Posterior vena cava (tissue), 2 donors: ENCODE measurements at regions not wholly inside any gene's neighbourhood (a gene's known extent, or its start where the extent isn't known, plus 50 kb on each side); places are given as distances from the start of the nearest gene placed in this dataset.

ENCODE experiments used
- DNase-seq: peaks from one replicate; pipeline ENCODE4 v3.0.0-alpha.2; 2020; ENCODE audit warnings: low spot score
- intact Hi-C, 2 donors: fragments of 100-400 bp; cut with DNase I; formaldehyde crosslinking; loops; one replicate each; pipeline versions ENCODE4 v1.14.1 to v1.14.2; 2022 to 2023
- donor health status: DM: yes; HTN: yes; CAD: no.
- donor health status: DM: yes; HTN: yes; CAD: no.

- intact Hi-C loops: no loop called here
Observed at GRCh38 chr2:9094117-9094516, 90.6 kb upstream of the MBOAT2 start.

GRCh38 chr2:9093324-9093723 lies 89.8 kb upstream of the MBOAT2 start:
- intact Hi-C loops: no loop called here
- no peak for DNase-seq

More at GRCh38 chr2:9094117-9094516, 90.6 kb upstream of the MBOAT2 start:
- DNase-seq: no peak

DNA sequence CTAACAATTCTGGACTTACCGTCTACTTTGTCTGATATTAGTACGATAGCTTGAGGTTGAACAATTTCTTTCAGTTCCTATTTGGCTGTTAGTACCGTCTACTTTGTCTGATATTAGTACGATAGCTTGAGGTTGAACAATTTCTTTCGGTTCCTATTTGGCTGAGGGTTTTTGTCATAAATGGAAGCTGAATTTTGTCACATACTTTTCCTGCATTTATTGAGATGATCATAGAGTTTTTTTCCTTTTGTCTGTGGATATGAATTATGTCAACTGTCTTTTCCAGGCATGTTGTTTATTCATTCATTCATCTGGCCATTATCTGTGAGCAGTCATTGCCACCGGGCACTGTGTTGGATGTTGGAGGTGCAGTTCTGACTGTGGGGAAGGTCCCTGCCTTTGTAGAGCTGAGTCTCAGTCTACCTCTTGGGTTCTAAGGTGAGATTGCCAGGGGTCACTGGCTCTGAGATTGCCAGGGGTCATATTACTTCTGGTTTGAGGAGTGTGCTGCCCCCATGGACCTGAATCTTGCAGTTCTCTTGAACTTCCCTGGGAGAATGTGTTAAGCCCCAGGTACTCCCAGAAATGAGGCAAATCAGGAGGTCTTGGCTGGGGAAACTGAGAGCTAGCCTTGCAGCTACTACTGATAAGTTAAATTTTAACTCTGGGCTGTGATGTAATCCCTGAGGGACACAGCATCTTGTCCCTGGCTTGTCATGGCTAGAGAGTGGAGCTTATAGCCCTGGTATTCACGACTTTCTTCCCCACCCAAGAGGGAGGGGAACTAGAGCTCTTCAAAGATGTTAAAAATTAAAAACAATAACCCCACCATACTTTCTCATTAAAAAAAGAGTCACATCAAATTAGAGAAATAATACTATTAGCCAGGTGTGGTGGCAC lies 89.1 kb upstream of the MBOAT2 start:
- DNase-seq: no peak
- intact Hi-C loops: no loop called here

DNA sequence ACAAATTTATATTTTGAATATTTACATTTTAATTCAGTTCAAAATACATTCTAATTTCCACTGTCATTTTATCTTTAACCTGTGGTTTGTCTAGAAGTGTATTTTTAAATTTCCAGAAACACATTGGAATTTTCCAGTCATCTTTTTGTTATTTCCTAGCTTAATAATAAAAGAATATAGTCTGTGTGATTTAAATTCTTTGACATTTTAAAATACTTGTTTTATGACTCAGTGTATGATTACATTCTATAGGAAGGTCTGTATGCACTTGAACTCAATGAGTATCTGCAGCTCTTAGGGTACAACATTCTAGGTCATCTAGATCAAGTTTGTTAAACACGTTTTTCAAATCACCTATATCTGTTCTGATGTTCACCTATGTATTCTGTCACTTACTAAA lies 88.3 kb upstream of the MBOAT2 start:
- intact Hi-C loops: no loop called here
- no peak for DNase-seq

GRCh38 chr2:9089831-9090230 lies 86.3 kb upstream of the MBOAT2 start:
- intact Hi-C loops: no loop called here
- DNase-seq: no peak

GRCh38 chr2:9087121-9087681 lies 83.7 kb upstream of the MBOAT2 start:
- intact Hi-C loops: no loop called here
- DNase-seq: no peak

DNA sequence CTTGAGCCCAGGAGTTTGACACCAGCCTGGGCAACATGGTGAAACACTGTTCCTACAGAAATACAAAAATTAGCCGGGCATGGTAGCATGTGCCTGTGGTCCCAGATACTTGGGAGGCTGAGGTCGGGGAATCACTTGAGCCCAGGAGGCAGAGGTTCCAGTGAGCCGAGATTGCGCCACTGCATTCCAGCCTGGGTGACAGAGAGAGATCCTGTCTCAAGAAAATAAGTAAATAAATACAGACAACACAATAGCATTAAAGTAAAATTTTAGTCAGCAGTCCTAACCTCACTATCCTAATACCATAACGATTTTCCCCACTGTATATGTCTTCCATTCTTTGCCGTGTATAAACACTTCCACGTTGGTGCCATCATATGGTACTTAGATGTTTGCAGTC lies 83.0 kb upstream of the MBOAT2 start:
- intact Hi-C loops: no loop called here

DNA sequence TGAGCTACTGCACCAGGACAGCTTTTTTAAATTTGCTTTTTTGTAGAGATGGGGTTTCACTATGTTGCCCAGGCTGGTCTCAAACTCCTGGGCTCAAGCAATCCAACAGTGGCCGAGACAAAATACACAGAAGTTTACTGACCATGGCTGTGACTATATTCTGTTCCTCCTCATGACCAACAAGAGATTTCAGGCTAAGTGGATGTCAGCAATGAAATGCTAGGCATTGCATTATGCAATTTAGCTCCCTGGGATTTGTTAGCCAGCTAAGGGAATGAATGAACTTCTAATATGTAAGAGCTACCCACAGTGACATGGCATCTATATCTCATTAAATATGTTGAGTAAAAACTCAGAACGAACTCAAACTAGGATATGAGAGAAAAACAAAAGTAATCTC lies 81.9 kb upstream of the MBOAT2 start:
- intact Hi-C loops: no loop called here
- no peak for DNase-seq

More for the DNA sequence above, 83.0 kb upstream of the MBOAT2 start:
- no peak for DNase-seq

DNA sequence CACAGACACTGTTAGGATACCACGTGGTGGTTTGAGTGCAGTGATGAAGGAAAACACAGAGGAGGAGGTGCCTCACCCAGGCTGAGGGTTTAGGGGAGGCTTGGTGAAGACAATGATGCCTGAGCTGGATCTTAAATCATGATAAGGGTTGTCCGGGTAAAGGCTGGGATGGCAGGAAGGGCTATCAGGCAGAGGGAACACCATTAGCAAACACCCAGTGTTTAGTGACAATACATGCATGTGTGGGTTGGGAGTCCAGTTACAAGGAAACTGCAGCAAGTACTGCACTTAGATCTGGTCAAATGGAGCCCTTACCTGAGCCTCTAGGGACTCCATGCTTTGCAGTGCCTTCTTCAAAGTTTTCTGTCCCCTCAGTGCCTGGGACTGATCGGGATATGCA lies 79.8 kb upstream of the MBOAT2 start:
- intact Hi-C loops: no loop called here
- no peak for DNase-seq

GRCh38 chr2:9082158-9082557 lies 78.7 kb upstream of the MBOAT2 start:
- intact Hi-C loops: no loop called here
- no peak for DNase-seq

DNA sequence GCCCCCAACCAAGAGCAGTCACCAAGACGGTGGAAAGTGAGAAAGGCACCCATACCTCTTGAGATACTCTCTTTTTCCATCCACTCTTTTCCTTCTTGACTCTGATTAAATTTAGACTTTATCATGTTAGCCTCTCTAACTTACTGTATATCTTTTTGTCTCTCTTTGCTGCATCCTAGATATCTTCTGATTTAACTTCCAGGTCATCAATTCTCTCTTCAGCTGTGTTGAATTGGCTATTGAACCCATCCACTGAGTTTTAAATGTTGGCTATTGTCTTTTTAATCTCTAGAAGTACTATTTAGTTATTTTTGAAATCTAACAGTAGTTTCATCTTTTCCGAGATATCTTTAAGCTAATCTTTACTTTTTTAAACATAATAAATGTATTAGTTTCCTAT lies 78.3 kb upstream of the MBOAT2 start:
- intact Hi-C loops: no loop called here
- DNase-seq: no peak

DNA sequence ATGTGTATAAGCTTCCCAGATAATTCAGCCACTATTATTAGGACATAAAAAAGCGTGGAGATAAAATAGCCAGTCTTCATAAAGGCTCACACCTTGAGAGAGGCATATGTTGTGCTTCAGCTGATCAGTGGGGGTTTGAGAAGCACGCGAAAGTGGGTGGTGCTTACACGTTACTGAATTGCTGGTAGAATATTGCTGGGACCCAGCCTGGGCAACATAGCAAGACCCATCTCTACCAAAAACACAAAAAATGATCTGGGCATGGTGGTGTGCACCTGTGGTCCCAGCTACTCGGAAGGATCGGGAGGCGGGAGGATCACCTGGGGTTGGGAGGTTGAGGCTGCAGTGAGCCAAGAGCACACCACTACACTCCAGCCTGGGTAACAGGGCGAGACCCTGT lies 74.9 kb upstream of the MBOAT2 start:
- no peak for DNase-seq
- intact Hi-C loops: no loop called here

DNA sequence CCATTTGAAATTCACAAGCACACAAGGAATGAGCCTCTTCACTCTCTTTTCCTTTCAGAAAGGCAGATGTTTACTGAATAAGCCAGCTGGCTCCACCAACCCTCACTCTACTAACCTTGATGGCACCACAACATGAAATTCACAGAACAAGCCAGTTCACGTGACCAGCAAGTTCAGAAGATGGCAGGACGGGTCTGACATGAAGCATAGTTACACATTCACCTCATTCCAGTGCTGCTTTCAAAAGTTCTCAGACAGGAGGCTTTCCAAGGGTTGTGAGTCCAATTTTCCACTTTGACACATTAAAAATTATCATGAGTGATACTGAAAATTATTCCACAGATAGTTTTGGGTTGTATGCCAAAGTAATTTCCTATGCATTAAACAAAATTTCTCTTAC lies 74.2 kb upstream of the MBOAT2 start:
- DNase-seq: no peak
- intact Hi-C loops: no loop called here

- intact Hi-C loops: no loop called here
- no peak for DNase-seq
Observed at GRCh38 chr2:9076755-9077154, 73.3 kb upstream of the MBOAT2 start.

DNA sequence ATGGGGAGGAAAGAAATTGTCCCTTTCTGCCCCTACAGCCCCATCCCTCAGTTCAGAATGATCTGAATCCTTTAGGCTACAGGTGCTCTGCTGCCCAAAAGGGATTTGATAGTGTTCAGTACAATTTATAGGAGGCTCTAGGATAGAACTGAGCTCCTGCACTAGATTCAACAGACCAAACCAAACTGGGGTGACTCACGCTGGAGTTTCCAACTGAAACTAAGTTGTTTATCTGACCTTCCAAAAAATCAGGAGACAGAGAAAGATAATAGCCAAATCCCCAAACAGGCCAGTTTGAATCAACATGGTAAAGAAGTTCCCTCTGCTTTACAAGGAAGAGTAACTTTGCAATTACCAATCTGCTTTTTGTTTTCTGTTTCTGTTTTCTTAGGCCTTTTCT lies 72.7 kb upstream of the MBOAT2 start:
- intact Hi-C loops: no loop called here
- DNase-seq: no peak

DNA sequence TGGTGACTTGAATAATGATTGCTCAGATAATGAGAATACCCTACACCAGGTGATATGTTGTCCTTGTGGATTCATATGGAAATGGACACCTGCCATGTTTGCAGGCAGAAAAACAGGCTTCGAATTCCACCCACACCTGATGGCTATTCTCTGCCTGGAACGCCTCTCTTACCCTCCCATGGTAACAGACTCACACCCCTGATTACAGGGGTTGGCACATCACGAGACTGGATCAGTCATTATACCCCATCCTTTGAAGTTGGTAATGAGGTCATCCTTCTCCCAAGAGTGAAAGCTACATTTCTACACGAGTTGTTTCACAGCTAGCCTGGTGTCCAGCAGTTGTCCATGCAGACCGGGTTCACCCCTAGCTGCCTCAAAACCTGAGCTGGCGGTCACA lies 71.4 kb upstream of the MBOAT2 start:
- intact Hi-C loops: no loop called here
- DNase-seq: no peak

DNA sequence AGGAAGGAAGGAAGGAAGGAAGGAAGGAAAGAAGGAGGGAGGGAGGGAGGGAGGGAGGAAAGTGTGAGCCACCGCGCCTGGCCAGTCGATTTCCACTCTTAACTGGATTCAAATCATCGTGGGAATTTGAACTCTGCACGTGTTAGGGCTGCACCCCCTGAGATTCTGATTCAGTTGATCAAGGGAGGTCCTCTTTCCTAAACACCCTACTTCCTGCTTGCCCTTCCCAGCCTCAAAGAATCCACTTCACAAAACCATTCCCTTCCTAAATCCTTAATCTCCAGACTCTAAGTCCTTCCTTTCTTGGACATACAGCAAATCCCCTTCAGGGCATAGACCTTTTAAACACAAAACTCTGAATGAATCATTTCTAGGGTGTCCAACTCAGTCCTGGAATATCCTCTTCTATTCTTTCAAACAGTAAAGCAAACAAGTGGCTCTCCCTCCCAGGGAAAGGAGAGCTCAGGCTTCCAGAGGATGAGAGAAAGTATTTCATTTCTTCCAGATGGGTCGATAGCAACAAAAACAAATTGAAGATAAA lies 68.2 kb upstream of the MBOAT2 start:
- intact Hi-C loops: no loop called here
- no peak for DNase-seq

DNA sequence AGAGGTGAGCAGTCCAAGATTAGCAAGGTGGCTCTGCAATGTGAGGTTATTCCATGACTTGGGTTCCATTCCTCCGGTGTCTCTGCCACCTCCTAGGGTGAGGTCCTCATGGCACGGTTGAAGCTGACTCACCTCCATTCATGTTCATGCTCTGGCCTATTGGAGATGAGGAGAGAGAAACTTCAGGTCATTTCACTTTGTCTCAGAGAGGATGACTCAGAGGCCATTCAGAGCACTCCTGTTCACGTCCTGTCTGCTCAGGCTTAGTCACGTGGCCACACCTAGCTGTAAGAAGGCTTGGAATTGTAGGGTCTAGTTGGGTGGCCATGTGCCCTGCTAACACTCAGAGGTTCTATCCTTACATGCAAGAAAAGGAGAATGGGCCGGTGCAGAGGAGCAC lies 67.5 kb upstream of the MBOAT2 start:
- intact Hi-C loops: no loop called here
- no peak for DNase-seq

- intact Hi-C loops: no loop called here
- DNase-seq: no peak
Observed at GRCh38 chr2:9069543-9069942, 66.1 kb upstream of the MBOAT2 start.

GRCh38 chr2:9065901-9066300 lies 62.4 kb upstream of the MBOAT2 start:
- no peak for DNase-seq
- intact Hi-C loops: no loop called here

DNA sequence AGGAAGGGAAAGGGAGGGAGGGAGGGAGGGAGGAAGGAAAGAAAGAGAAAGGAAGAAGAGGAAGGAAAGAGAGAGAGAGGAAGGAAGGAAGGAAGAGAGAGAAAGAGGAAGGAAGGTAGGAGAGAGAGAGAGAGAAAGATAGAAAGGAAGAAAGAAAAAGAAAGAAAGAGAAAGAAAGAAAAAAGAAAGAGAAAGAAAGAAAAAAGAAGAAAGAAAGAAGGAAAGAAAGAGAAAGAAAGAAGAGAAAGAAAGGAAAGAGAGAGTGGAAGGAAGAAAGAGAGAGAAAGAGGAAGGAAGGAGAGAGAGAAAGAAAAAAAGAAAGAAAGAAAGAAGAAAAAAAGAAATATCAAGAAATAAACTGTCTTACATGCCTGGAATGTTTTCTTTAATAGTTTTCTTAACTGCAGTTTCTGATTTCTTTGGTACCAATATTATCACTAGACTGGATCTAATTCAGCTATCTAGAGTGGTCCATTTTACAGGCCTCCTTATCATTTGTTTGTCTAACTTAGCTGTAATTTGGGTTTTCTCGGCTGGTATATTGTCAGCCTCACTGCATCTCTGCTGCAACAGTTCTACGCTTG lies 59.6 kb upstream of the MBOAT2 start:
- intact Hi-C loops: no loop called here
- no peak for DNase-seq
